ENCODE measurements at regions not wholly inside any gene's neighbourhood (a gene's known extent, or its start where the extent isn't known, plus 50 kb on each side); places are given as distances from the start of the nearest gene placed in this dataset.

DNA sequence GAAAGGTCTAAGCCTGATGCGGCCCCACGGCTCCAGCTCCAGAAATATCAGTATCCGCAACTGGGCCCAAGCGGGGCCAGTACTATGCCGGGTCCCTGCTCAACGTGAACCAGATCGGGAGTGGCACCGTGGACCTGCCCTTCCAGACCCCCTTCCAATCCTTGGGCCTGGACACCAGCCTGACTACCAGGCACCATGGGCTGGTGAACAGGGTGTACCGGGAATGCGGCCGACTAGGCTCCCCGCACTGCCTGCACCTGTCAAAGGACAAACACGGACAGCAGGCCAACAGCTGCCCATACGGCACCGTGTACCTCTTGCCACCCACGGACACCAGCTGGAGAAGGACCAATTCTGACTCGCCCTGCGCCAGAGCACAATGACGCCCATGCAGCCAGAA, 1196.9 kb upstream of the CHAC2 start:
- intact Hi-C loops (cut with DNase I; ENCODE audit: low total_unique reads) (no loop called here), in situ Hi-C loops (cut with MboI; ENCODE audit: low sequenced_read_pairs in 4 of 4) (no loop called here)
- no peaks in the 10 kb centered on the region for H3K36me3 ChIP-seq
- H3K27ac ChIP-seq: no peak overlapping the region
- no peak overlapping the region for H3K4me3 ChIP-seq
- no peaks in the 10 kb centered on the region for H3K9me3 ChIP-seq
- DNase-seq: no peak
- H3K27me3 ChIP-seq: no peaks in the 10 kb centered on the region
- no peak for TF ChIP-seq POLR2A (IDR thresholded peaks at IDR 0.05)
- TF ChIP-seq, protein P1, sequence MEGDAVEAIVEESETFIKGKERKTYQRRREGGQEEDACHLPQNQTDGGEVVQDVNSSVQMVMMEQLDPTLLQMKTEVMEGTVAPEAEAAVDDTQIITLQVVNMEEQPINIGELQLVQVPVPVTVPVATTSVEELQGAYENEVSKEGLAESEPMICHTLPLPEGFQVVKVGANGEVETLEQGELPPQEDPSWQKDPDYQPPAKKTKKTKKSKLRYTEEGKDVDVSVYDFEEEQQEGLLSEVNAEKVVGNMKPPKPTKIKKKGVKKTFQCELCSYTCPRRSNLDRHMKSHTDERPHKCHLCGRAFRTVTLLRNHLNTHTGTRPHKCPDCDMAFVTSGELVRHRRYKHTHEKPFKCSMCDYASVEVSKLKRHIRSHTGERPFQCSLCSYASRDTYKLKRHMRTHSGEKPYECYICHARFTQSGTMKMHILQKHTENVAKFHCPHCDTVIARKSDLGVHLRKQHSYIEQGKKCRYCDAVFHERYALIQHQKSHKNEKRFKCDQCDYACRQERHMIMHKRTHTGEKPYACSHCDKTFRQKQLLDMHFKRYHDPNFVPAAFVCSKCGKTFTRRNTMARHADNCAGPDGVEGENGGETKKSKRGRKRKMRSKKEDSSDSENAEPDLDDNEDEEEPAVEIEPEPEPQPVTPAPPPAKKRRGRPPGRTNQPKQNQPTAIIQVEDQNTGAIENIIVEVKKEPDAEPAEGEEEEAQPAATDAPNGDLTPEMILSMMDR (IDR thresholded peaks at IDR 0.05 in 4 of 5, conservative IDR thresholded peaks at IDR 0.05 in 1 of 5): no peak
- no peak for ATAC-seq
- H3K4me1 ChIP-seq: no peaks in the 10 kb centered on the region

DNA sequence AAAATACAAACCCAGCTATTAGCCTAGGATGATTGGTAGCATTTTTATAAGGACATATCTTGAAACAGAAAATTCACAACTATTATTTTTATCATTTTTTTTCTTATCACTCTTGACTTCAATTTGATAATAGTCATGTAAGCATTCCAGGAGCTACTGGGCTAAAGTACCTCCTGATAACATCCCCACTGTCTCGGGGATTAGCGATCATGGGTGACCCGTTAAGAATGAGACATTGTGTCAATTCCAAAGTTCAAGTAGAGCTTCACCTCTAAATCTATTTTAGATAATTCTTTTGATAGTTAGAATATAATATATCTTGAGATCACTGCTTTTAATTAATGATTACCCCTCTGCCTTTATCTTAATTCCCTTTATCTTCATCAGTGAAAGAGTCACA, 1204.5 kb upstream of the CHAC2 start:
- in situ Hi-C loops (cut with MboI; ENCODE audit: low sequenced_read_pairs in 4 of 4) (loop anchor here in 1 of 4 donors (10.0 kb wide), 1 partner anchor 48 kb away; no protein-coding TSS in a partner anchor), intact Hi-C loops (cut with DNase I; ENCODE audit: low total_unique reads) (no loop called here)
- Histone ChIP-seq H3K4me1 (no peaks in the 10 kb centered on the region), H3K36me3 (no peaks in the 10 kb centered on the region), H3K27me3 (no peaks in the 10 kb centered on the region), H3K27ac (no peak overlapping the region), H3K4me3 (no peak overlapping the region), H3K9me3 (no peaks in the 10 kb centered on the region)
- ATAC-seq: no peak
- no peak for TF ChIP-seq POLR2A (IDR thresholded peaks at IDR 0.05)
- TF ChIP-seq, protein P1 (IDR thresholded peaks at IDR 0.05 in 4 of 5, conservative IDR thresholded peaks at IDR 0.05 in 1 of 5): no peak
- DNase-seq: no peak

DNA sequence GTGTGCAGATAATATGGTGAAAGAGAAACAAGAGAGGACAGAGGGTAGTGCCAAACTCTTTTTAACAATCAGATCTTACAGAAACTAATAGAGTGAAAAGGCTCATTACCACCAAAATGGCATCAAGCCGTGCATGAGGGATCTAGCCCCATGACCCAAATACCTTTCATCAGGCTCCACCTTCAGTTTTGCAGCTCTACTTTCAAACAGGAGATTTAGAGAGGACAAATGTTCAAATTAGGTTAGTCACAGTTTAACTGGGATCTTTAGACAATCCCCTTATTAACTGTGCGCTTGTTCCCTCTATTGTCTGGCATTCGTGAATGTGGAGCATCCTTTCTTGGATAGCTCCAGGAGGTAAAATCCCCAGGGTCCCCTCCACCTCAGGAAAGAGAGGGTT, 1209.3 kb upstream of the CHAC2 start:
- ATAC-seq (no peak), DNase-seq (no peak)
- Histone ChIP-seq H3K4me1 (no peaks in the 10 kb centered on the region), H3K36me3 (no peaks in the 10 kb centered on the region), H3K9me3 (no peaks in the 10 kb centered on the region), H3K27me3 (no peaks in the 10 kb centered on the region), H3K27ac (no peak overlapping the region), H3K4me3 (no peak overlapping the region)
- intact Hi-C loops (cut with DNase I; ENCODE audit: low total_unique reads): no loop called here
- in situ Hi-C loops (cut with MboI; ENCODE audit: low sequenced_read_pairs in 4 of 4): loop anchor here in 1 of 4 donors (5.0 kb wide), 1 partner anchor 36 kb away; no protein-coding TSS in a partner anchor
- TF ChIP-seq, protein P1 (IDR thresholded peaks at IDR 0.05 in 4 of 5, conservative IDR thresholded peaks at IDR 0.05 in 1 of 5): no peak
- TF ChIP-seq POLR2A (IDR thresholded peaks at IDR 0.05): no peak

DNA sequence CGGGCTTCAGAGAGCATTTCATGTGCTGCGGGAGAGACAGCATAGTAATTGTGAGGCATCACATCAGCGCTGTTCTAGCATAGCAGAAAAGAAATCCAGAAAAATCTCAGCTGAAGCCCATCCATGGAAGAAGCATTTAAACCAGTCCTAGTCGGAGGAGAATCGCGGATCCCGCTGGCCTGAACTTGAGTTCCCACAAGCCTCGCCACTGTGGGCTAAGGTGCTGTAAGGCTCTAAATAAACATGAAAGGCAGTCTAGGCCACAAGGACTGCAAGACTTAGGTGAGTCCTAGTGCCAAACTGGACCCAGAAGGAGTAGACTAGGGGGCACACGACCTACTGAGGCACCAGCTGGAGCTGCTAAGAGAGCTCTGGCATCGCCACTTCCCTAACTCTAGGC, 1225.3 kb upstream of the CHAC2 start:
- no peaks in the 10 kb centered on the region for H3K4me1 ChIP-seq
- ATAC-seq (no peak), DNase-seq (no peak)
- H3K36me3 ChIP-seq: no peaks in the 10 kb centered on the region
- no peak overlapping the region for H3K4me3 ChIP-seq
- H3K9me3 ChIP-seq: no peaks in the 10 kb centered on the region
- in situ Hi-C loops (cut with MboI; ENCODE audit: low sequenced_read_pairs in 4 of 4): no loop called here
- intact Hi-C loops (cut with DNase I; ENCODE audit: low total_unique reads): no loop called here
- TF ChIP-seq, protein P1 (IDR thresholded peaks at IDR 0.05 in 4 of 5, conservative IDR thresholded peaks at IDR 0.05 in 1 of 5): no peak
- TF ChIP-seq POLR2A (IDR thresholded peaks at IDR 0.05): no peak
- H3K27me3 ChIP-seq: no peaks in the 10 kb centered on the region
- H3K27ac ChIP-seq: no peak overlapping the region

All from gastrocnemius medialis (tissue), 4 donors.